Esophagus mucosa (tissue), 1 donor: ENCODE measurements at regions not wholly inside any gene's neighbourhood (a gene's known extent, or its start where the extent isn't known, plus 50 kb on each side); places are given as distances from the start of the nearest gene placed in this dataset.
A peak's percentile ranks its signal among the peaks of the same experiment; 100 is the strongest.

Source experiments
- ATAC-seq: fragments of 200-7000 bp; cut with Tn5 transposase; one replicate; pipeline ENCODE4 v1.9.1; 2020
- donor health status: DM: yes; HTN: yes; CAD: no.

DNA sequence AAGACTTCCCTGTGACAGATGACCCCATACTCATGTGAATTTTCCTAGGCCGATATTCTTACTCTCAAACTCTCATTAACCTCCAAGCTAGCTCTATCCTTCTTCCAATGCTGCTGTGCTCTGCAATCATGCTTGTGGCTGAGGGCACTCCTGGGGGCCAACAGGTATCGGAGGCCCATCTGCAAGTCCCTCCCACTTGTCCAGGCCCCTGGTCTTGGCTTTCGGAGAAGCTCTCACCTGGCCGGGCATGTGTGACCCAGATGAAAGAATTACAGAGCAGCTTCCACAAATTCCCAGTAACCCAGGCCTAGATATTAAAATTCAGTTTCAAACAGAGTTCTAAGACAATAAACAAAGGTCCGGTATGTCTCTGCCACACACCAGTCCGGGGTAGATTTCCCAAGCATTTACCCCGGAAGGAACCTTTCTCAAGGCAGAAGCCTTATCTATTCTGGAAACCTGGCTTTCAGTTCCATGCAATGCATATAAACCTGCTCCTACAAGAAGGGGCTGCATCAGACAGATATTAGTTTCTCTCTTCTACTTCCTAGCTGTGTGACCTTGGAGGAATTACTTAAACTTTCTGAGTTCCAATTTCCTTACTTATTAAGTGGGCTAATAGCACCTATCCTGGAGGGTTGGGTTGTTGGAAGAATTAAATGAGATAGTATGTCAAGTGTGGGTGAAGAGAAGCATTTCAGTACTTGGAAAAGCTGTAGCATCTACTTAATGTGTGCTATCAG, 270.8 kb downstream of the PTTG2 start:
- no peak for ATAC-seq

DNA sequence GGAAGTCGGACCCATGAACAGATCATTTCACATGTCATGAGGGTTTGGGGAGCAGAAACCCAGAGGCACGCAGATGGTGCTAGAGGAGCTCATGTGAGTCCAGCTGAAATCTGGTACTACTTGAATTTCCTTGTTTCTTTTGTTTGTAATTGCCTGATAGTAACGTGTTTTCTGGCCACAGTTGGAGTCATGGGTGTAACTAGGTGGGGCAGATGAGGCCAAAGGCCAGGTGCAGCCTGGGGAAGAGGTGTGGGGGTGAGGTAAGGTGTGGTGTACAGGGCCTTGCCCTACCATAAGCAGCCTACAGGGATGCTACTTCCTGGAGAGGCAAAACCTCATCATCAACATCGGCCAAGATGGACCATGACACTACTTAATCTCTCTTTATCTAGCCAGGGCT, 271.4 kb downstream of the PTTG2 start:
- peak; percentile 98 for ATAC-seq

DNA sequence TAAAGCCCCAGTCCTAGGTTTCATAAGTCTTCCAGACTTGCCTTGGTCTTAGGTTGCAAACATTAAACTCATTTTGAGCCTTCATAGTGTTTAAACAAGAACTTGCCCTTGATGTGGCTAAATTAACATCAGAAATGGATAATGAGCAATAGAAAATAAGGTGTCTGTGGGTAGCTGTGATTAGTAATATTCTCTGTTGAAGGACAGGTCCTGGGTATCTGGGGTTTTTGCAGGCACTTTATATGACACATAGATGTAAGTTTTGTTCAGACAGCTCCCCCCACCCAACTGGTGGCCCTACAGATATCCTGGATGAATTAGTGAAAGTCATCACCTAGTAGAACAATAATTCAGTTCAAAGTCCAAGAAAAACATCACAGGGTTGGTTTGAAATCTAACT, 272.5 kb downstream of the PTTG2 start:
- no peak for ATAC-seq

DNA sequence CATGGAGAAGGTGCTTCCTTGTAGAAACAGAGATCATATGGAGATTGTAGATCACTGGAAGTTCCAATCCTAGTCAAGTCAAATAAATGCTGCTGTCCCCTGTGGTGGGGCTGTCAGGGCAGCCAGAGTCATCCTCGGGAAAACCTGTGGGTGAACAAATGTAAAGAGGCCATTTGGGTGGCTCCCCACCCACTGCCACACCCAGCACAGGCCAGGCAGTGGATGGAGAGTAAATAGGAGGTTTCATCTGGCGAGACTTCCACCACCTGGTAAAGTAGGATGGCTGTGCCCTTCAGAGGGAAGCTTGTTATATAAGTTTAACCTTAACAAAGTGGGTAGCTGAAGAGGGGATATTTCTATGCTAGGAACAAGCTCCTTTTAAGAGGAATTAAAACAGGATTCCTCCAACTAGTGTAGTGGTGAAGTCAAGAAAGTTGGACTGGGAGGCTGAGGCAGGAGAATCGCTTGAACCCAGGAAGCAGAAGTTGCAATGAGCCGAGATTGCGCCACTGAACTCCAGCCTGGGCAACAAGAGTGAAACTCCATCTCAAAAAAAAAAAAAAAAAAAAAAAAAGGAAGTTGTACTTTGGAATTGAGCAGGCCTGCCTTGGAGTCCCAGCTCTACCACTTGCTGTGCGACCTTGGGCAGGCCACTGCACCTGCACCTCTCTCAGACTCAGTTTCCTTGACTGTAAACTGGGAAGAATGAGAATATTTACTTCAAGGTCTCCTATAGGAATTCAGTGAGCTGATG, 273.7 kb downstream of the PTTG2 start:
- no peak for ATAC-seq

DNA sequence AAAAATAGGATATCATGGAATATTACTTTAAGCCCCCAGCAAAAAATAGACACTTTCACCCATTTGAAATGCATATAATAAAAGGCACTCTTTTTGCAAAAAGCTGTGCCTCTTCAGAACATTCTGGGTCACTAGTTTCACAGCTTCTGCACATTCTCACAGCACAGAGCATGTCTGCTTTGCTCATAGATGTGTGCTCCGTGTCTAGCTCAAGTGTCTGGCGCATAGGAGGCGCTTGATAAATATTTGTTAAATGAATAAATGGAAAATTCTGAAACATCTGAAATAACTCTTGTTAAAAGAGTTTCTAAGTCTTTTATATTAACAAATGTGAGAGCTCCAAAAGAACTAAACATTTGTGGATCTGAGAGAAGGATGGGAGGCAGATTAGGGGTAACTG, 275.2 kb downstream of the PTTG2 start:
- no peak for ATAC-seq

DNA sequence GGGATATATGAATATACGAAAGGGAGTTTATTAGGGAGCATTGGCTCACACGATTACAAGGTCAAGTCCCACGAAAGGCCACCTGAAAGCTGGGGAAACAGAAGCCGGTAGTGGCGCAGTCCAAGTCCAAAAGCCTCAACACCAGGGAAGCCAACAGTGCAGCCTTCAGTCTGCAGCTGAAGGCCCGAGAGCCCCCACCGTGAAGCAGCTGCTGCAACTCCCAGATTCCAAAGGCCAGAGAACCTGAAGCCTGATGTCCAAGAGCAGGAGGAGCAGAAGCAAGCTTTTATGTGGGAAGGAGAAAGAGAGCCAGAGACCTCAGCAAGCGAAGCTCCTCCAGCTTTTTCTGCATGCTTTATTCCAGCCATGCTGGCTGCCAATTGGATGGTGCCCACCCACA, 275.8 kb downstream of the PTTG2 start:
- no peak for ATAC-seq

DNA sequence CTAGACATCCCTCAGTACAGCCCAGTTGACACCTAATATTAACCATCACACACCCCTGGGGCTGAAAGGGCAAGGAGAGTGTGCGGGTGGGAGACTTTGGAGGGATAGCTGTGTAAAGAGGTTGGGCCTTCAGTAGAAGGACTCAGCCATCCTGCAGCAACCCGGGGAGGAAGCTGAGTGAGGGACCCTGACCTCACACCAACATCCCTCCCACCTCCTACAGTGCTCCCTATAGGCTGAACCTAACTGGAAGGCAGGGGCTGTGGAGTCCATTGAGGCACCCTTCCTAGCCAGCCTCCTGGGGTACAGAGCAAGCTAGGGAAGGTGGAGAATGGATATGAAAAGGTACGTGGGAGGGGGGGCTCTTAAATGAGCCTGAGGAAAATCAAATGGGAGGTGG, 276.3 kb downstream of the PTTG2 start:
- ATAC-seq = no peak

DNA sequence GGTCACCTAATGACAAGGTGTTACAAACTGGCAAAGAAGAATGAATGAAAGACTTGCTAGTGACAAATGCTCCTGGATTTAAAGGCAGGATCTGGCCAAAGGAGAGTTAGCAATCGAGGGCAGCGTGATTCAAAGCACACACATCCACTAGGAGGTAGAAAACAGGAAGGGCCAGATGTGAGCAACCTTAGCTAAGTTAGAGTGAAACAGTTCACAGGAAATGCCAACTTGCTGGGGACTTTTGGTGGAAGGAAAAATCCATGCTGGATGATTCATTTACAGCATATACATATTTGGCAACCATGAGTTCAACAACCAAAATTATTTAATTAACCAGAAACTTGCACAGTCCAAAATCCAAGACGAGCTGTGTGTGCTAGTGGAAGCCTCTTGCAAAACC, 276.9 kb downstream of the PTTG2 start:
- ATAC-seq = peak; percentile 86

DNA sequence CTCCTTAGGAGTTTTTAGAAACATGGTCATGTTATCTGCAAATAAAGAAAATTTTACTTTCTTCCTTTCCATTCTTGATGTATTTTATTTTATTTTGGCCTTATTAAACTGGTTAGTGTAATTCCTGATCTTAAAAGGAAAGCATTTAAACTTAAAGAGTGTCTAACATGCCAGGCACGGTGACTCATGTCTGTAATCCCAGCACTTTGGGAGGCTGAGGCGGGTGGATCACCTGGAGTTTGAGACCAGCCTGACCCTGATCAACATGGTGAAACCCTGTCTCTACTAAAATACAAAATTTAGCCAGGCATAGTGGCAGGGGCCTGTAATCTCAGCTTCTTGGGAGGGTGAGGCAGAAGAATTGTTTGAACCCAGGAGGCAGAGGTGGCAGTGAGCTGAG, 281.3 kb downstream of the PTTG2 start:
- peak; percentile 65 for ATAC-seq

DNA sequence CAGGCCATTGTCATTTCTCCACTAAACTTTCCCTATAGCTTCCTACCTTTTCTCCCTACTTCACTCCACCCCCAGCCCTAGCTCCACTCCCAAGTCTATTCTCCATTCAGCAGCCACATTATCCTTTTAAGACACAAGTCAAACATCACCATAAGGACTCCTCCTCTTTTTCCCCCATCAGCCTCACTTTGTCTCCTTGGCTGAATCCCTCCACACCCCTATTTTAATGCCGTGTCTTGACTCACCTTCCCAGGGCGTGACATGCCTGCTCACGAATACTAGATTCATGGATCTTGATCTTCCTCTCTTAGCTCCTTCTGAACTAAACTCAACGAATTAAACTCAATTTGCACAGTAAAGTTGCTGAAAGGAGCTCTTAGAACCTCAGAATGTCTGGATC, 281.9 kb downstream of the PTTG2 start:
- ATAC-seq = peak; percentile 86

DNA sequence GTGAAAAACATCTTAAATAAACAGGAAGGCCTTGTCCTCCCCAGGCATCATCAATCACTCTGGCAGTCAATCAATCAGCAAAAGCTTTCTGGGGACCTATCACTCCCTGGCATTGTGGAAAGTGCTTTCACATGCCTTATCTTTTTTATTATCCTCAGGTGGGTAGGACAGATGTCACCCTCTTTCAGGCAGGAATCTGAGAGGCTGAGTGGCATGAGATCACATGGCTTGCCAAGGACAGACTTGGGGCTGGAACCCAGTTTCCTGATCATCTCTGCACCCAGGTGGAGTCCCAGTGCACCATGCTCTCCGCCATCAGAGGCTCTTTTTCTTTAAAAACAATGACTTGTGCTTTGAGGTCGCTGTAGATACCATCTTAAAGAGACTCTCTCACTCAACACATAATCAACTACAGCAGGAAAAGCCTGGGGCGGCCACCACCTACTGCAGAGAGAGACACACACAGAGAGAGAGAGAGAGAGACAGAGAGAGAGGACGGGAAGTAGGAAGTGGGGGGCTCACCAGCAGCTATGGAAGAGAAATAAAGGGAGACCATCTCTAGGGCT, 282.7 kb downstream of the PTTG2 start:
- no peak for ATAC-seq

DNA sequence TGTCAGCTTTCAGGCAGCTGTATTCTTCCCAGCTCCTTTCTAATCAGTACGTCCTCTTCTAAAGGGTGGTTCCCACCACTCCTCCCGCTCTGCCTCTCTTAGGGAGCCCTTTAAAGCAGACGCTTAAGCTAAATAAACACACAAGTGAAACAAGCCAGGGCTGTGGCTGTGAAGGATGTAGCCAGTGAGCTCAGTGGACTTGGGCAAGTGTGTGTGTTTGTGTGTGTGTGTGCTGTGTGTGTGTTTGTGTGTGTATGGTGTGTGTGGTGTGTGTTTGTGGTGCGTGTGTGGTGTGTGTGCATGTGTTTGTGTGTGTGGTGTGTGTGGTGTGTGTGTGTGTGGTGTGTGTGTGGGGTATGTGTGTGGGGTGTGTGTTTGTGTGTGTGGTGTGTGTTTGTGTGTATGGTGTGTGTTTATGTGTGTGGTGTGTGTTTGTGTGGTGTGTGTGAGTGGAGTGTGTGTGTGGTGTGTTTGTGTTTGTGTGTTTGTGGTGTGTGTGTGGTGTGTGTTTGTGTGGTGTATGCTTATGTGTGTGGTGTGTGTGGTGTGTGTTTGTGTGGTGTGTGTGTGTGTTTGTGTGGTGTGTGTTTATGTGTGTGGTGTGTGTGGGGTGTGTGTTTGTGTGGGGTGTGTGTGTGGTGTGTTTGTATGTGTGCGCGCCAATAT, 283.3 kb downstream of the PTTG2 start:
- ATAC-seq = peak; percentile 72

DNA sequence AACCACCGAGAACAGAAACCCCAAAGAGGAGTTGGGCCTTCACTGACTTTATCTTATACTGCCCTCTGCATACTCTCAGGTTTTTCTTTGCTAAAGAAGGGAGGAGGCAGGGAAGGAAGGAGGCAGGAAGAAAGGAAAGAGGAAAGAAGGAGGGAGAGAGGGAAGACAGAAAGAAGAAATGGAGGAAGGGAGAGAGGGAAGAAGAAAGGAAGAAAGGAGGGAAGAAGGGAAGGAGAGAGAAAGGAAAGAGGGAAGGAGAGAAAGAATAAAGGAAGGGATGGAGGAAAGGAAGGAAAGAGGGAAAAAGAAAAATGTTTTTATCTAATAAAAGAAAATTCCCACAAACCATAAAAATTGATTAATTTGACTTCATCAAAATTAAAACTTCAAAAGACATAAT, 294.6 kb downstream of the PTTG2 start:
- ATAC-seq = no peak

DNA sequence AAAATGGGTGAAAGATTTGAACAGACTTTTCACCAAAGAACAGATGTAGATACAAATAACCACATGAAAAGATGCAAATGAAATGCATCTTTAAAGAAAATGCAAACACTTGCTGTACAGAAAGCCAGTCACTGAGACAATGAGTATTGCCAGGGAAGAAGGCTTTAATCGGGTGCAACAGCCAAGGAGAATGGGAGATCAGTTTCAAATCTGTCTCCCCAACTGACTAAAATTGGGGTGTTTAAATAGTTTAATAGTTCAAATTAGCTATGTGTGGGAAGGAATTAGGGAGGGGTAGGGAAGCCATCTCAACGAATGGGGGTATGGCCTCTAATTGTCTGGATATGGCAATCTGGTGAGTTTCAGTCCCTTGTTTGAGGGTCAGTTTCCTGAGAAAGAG, 295.4 kb downstream of the PTTG2 start:
- ATAC-seq = no peak

DNA sequence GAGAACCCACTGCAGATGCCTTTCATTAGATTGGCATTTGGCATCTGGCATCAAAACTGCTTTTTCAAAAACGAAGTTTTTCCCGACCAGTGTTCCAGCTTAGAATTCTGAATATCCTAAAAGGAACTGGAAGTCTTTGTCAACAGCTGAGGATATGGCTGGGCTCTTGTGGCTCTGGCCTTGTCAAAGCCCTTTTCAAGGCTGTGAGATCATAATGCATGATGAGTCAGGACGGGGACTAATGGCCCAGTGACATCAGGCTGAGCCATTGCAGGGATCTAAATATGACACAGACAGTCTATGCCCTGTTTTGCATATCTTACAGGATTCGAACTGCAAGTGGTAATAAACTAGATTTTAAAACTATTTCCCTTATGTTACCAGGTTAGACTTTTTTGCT, 306.4 kb downstream of the PTTG2 start:
- ATAC-seq = peak; percentile 96

DNA sequence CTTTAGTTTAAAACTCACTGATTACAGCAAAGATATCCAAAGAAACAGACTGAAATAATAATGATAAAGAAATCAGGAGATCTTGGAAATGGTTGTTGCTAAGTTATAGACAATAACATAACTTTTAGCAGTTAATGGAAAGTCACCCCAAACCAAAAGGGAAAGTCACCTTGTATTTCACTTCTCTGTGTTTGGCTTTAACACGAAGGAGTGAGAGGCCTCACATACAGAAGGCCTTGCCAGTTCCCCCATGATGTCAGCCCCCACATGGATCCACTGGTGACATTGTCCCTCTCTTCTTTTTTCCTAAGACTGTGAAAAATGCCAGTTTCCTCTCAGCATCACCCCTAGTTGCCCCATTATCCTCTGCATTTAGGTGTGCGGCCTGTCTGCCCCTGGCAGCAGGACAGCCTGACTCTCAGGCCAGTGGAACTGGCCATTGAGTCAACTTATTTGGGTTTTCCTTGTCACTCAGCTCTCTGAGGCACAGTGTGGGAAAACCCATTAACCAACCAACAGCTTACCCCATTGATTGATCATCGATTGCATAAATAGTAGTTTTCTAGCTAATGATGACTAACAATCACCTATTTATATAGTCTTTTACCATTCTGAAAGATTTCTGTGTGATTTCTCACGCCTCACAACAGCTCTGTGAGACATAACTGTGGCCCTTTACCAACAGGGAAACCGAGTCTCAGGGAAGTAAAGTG, 308.1 kb downstream of the PTTG2 start:
- no peak for ATAC-seq

DNA sequence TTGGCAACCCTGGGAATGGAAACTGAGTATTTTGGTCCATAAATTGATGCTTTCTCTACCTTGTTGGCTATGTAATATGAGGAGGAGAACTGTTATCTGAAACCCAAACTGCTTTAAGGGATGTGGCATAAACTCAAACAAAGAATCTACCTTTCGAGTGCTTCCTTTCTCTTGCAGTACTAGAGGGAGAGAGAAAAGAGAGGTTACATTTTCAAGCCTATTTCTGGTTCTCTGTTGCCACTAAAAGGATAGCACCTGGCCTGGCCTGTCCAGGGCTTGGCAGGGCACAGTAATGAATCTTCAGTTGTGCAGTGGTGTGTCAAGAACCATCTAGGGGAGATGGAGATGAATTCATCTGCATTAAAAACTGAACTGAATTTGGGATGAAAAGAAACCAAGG, 308.6 kb downstream of the PTTG2 start:
- ATAC-seq = no peak

DNA sequence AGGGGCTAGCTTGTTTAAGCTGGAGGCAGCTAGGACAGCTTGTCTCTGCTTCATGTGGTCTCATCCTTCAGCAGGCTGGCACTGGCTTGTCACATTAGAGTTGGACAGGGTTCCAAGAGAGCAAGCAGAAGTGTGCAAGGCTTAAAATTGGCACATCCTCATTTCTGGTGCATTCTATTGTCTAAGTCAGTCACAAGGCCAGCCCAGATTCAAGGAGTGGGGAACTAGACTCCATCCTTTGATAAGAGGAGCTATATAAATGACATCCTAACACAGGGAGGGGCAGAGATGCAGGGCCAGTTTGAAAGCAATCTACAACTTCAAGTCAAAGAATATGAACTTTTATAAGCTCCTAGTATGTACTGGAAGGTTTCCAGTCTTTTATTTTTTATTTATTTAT, 313.2 kb downstream of the PTTG2 start:
- no peak for ATAC-seq

DNA sequence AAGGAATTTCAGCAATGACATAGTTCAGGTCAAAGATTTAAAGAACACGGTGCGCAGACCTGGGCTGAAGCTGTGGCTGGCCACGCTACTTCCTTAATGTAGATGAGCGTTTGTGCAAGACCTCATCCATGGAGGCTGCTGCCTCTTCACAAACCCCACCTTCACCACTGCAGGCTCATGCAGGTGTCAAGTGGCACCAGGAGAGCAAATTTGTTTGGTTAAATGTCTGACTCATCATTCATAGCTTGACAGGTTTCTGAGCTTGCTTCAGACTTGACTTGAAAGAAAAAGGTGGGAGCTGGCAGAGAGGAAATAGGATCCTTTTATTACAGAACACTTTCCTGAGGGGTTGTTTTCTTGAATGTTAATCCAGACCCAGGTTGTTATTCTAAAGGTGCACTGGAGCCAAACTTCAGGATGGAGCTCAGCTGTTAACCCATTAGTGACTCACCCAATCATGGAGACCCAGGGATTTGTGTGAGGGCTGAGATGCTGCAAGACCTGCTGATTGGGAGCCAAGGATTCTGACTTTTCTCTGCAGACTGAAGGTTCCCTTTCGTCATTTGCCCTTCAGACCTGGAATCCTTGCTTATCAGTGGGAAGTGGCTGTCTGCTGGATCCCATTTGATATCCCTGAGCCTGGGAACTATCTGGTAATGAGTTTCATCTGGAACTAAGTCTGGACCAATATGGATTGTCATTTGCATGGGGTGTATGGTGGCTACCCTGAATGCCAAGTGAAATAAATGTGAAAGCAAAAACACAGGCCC, 315.3 kb downstream of the PTTG2 start:
- peak; percentile 87 for ATAC-seq

DNA sequence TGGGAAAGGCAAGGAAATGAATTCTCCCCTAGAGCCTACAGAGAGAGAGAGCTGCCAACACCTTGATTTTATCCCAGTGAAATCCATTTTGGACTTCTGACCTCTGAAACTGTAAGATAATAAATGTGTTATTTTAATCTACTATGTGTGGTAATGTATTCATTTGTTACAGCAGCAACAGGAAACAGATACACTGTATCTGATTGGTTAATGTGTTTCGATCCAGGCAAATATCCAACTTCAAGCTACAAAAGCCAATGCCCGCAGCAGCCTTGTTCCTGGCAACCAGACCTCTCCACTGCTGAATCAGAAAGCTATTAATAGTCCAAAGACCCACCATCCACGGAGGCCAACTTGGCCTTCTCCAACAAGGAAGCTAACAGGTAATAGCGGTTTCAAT, 318.1 kb downstream of the PTTG2 start:
- no peak for ATAC-seq

DNA sequence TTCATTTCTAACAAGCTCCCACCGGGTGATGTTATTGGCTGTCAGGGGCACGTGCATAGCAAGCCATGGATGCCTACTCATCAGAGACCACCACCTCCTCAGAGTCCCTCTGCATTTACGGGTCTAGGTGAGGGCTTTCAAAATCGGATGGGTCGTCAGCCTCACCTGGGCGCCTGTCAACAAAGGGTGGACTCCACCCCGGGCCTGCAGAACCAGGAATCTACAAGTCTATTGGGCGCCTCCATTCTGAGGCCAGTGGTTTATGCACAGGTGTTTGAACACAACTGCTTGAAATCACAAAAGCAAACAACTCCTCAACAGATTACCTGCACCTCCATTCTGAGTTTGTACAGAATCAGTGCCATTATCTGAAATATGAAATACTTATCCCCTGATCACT, 318.9 kb downstream of the PTTG2 start:
- ATAC-seq = no peak
